ENCODE measurements at regions not wholly inside any gene's neighbourhood (a gene's known extent, or its start where the extent isn't known, plus 50 kb on each side); places are given as distances from the start of the nearest gene placed in this dataset.

GRCh38 chr16:59290718-59291117 is 556.6 kb upstream of the GOT2 start:
- DNase-seq: no peak
- intact Hi-C loops (cut with DNase I): no loop called here
- ATAC-seq (ENCODE audit: poor library complexity): no peak

- no peak for ATAC-seq (ENCODE audit: poor library complexity)
- intact Hi-C loops (cut with DNase I): no loop called here
- no peak for DNase-seq
These were observed 555.0 kb upstream of the GOT2 start for GRCh38 chr16:59289151-59289550.

- no peak for DNase-seq
- intact Hi-C loops (cut with DNase I): no loop called here
- ATAC-seq (ENCODE audit: poor library complexity): peak; percentile 41
These were observed 540.0 kb upstream of the GOT2 start for GRCh38 chr16:59274141-59274540.

GRCh38 chr16:59263955-59264354 is 529.8 kb upstream of the GOT2 start:
- no peak for DNase-seq
- intact Hi-C loops (cut with DNase I): no loop called here
- ATAC-seq (ENCODE audit: poor library complexity): no peak

GRCh38 chr16:59260892-59261291 is 526.8 kb upstream of the GOT2 start:
- intact Hi-C loops (cut with DNase I): no loop called here
- DNase-seq (no peak), ATAC-seq (ENCODE audit: poor library complexity) (no peak)

- DNase-seq (no peak), ATAC-seq (ENCODE audit: poor library complexity) (no peak)
- intact Hi-C loops (cut with DNase I): no loop called here
These were observed 525.8 kb upstream of the GOT2 start for GRCh38 chr16:59259950-59260319.

- DNase-seq (no peak), ATAC-seq (ENCODE audit: poor library complexity) (no peak)
- intact Hi-C loops (cut with DNase I): no loop called here
These were observed 525.2 kb upstream of the GOT2 start for GRCh38 chr16:59259074-59259949.

GRCh38 chr16:59252317-59252716 is 518.2 kb upstream of the GOT2 start:
- ATAC-seq (ENCODE audit: poor library complexity) (no peak), DNase-seq (no peak)
- intact Hi-C loops (cut with DNase I): no loop called here

GRCh38 chr16:59249011-59249410 is 514.9 kb upstream of the GOT2 start:
- intact Hi-C loops (cut with DNase I): no loop called here
- no peak for DNase-seq
- ATAC-seq (ENCODE audit: poor library complexity): no peak

- no peak for ATAC-seq (ENCODE audit: poor library complexity)
- DNase-seq: no peak
These were observed 508.4 kb upstream of the GOT2 start for GRCh38 chr16:59242556-59242955.

GRCh38 chr16:59238246-59238645 is 504.1 kb upstream of the GOT2 start:
- intact Hi-C loops (cut with DNase I): no loop called here
- DNase-seq: no peak
- no peak for ATAC-seq (ENCODE audit: poor library complexity)

More at GRCh38 chr16:59242556-59242955, 508.4 kb upstream of the GOT2 start:
- intact Hi-C loops (cut with DNase I): no loop called here

GRCh38 chr16:59236804-59237458 is 502.8 kb upstream of the GOT2 start:
- DNase-seq: no peak
- ATAC-seq (ENCODE audit: poor library complexity): no peak
- intact Hi-C loops (cut with DNase I): no loop called here

- intact Hi-C loops (cut with DNase I): no loop called here
These were observed 490.3 kb upstream of the GOT2 start for GRCh38 chr16:59224401-59224800.

GRCh38 chr16:59220011-59220410 is 485.9 kb upstream of the GOT2 start:
- intact Hi-C loops (cut with DNase I): no loop called here
- no peak for DNase-seq
- ATAC-seq (ENCODE audit: poor library complexity): no peak

More at GRCh38 chr16:59224401-59224800, 490.3 kb upstream of the GOT2 start:
- DNase-seq: no peak
- ATAC-seq (ENCODE audit: poor library complexity): no peak

GRCh38 chr16:59216291-59216690 is 482.2 kb upstream of the GOT2 start:
- no peak for DNase-seq
- intact Hi-C loops (cut with DNase I): no loop called here
- no peak for ATAC-seq (ENCODE audit: poor library complexity)

GRCh38 chr16:59214455-59214854 is 480.3 kb upstream of the GOT2 start:
- intact Hi-C loops (cut with DNase I): no loop called here
- ATAC-seq (ENCODE audit: poor library complexity): no peak
- DNase-seq: no peak

- intact Hi-C loops (cut with DNase I): no loop called here
- ATAC-seq (ENCODE audit: poor library complexity): no peak
These were observed 479.8 kb upstream of the GOT2 start for GRCh38 chr16:59213952-59214351.

GRCh38 chr16:59212492-59213024 is 478.4 kb upstream of the GOT2 start:
- no peak for ATAC-seq (ENCODE audit: poor library complexity)
- intact Hi-C loops (cut with DNase I): no loop called here
- DNase-seq: no peak

More at GRCh38 chr16:59213952-59214351, 479.8 kb upstream of the GOT2 start:
- DNase-seq: no peak

- DNase-seq (no peak), ATAC-seq (ENCODE audit: poor library complexity) (peak; percentile 73)
- intact Hi-C loops (cut with DNase I): no loop called here
These were observed 476.9 kb upstream of the GOT2 start for GRCh38 chr16:59210955-59211541.

- intact Hi-C loops (cut with DNase I): no loop called here
- DNase-seq (no peak), ATAC-seq (ENCODE audit: poor library complexity) (no peak)
These were observed 471.3 kb upstream of the GOT2 start for GRCh38 chr16:59205403-59205802.

Measured in Right ventricle myocardium superior (tissue), 1 donor.